DOHH2 (cell line): ENCODE measurements at regions not wholly inside any gene's neighbourhood (a gene's known extent, or its start where the extent isn't known, plus 50 kb on each side); places are given as distances from the start of the nearest gene placed in this dataset.

ENCODE experiments used
- CTCF ChIP-seq: fragments of 200-600 bp; sonication (generic); IDR thresholded peaks from one replicate; pipeline ENCODE4 v1.5.1; 2014; ENCODE audit warnings: antibody characterized with exemption, mild to moderate bottlenecking, low read depth, low read length; ENCODE audit not compliant: poor library complexity, severe bottlenecking
- EZH2phosphoT487 ChIP-seq: fragments of 200-600 bp; sonication (generic); IDR thresholded peaks from 2 replicates; pipeline ENCODE4 v1.6.1; 2017; ENCODE audit warnings: borderline replicate concordance, mild to moderate bottlenecking, antibody characterized with exemption, low read length, moderate library complexity, mixed read lengths

DNA sequence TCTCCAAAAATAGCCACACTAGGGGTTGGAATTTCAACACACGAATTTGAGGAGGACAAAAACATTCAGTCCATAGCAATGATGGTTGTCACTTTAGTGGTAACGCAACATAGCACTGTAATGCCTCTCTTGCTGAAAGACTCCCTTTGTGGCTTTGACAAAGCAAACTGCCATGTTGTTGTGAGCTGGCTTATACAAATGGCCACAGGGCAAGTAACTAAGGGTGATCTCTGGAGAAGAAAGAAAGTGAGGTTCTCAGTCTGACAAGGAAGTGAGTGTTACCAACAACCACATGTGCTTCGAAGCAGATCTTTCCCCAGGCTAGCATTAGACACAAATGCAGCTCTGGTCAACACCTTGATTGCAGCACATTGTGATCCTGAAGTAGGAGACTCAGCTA is 79.1 kb upstream of the PCDH17 start:
- TF ChIP-seq CTCF = no peak
- TF ChIP-seq EZH2phosphoT487 = no peak
